GM18505 (cell line): ENCODE measurements at regions not wholly inside any gene's neighbourhood (a gene's known extent, or its start where the extent isn't known, plus 50 kb on each side); places are given as distances from the start of the nearest gene placed in this dataset.

Experiments
- ATAC-seq: cut with Tn5 transposase; IDR thresholded peaks from one replicate; pipeline ENCODE4 v1.9.1; 2021; ENCODE audit not compliant: unreplicated experiment
- POLR2A ChIP-seq: IDR thresholded peaks from 4 replicates; pipeline ENCODE4 v1.6.1; 2011; ENCODE audit warnings: borderline replicate concordance; ENCODE audit not compliant: insufficient read depth, insufficient read length; ENCODE audit errors: extremely low read depth

DNA sequence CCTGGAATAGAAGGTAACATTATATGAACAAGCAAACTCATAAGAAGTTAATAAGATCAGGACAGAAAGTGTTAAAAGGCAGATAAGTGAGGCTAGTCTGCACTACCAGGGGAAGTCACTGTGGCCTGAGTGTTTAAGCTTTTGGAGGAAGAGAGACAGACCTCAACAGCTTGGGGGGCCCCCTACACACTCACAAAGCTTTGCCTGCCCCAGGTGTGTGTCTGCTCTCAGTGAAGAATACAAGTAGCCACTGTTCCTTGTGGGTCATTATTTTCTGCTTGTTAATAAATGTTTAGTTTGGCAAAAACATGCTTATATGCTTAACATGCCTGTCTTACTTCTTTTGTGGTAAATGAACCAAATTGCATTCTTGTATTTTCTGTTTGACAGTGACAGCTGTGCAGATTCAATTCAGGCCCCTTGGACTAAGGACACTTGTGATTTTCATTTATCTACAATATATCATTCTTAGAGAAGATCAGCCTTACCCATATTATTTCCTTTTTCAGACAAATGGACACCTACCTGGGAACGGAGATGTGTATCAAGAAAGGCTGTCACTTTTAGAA is 50.7 kb upstream of the C12orf71 start:
- no peak for ATAC-seq

DNA sequence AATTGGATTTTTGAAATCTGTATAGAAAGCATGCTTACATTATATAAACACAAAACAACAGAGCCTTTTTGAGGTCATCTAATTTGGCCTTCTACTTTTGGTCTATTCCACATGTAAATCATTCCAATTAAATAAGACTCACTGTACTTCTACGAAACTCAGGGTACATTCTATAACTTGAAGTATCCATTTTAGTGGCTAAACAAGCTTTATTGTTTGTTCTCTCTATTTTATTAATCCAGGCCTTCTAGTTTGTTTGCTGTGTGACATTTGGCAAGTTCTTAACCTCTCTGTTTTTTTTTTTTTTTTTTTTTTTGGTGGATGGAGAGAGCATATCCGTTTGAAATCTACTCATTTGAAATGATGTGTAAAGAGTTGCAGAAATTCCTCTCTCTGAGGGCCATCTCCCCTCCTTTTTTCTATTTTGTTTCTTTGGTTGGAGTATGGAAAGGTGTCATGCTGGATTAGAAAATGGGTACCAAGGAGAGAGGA is 58.1 kb upstream of the C12orf71 start:
- no peak for ATAC-seq
- no peak for TF ChIP-seq POLR2A

More for the DNA sequence above, 50.7 kb upstream of the C12orf71 start:
- TF ChIP-seq POLR2A = no peak

DNA sequence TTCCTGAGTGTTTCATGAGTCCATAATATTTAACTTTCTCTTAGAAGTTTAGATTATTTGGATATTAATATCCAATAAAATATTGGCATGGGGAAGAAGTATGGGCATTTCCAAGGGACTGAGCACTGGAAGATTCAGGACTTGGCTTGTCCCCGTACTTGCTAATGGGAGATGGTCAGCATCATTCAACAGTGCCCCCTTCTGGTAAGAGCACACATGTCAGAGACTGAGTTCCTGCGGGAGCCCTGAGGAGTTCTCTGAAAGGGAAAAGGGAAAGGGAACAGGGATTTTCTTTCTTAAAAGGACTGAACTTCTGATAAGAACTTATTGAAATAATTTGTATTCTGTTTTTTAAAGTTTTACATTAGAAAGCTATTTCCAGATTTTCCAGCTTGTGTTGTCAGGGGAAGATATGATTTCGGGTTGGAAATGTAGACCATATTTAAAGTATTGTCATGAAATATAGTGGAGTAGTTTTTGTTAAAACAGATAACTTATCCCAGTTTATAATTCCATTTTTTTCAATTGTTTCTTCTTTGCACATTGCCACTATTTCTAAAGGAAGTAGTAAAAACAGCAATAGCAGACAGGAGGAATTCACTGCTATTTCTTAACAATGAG is 59.8 kb upstream of the C12orf71 start:
- no peak for TF ChIP-seq POLR2A
- ATAC-seq = no peak

DNA sequence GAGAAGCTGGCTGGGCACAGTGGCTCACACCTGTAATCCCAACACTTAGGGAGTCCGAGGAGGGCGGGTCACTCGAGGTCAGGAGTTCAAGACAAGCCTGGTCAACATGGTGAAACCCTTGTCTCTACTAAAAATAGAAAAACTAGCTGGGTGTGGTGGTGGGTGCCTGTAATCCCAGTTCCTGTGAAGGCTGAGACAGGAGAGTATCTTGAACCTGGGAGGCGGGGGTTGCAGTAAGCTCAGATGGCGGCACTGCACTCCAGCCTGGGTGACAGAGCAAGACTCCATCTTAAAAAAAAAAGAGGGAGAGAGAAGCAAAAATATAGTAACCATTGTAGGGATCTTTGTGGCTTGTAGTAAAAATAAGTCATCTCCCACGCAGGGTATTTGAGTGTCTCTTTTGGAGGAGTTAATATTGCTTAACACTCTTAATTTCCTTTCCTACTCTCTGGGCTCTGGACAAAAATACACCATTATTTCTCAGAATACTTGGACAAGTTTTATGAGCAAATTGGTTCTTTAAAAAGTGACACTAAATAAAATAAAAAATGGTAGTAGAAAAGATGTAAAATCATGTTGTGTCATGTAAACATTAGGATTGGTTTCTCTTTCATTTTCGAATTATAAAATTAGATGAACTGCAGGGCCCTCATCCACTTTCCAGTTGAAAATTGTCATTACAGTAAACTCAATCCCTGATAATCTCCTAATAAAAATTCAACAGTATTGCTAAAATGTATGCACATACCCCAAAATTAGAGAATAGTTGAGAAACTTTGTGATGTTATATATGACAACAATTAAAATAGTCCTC is 61.1 kb upstream of the C12orf71 start:
- no peak for TF ChIP-seq POLR2A
- no peak for ATAC-seq

DNA sequence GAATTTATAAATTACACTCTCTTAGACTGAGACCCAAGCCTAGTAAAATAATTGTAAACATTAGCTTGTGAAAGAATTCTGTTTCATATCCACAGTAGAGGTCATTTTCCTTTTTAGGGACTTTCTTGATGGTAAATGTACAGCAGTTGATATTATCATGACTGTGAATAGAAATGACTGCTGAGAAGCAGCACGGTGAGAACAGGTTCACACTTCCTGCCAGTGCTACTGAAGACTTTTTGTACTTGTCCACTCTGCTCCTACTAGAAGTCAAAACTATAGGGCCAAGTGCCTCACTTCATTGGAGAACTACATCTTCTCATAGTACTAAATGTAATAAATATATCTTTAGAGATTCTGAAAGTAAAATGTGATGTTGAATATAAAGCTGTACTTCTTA is 63.3 kb upstream of the C12orf71 start:
- peak; percentile 71 for ATAC-seq

DNA sequence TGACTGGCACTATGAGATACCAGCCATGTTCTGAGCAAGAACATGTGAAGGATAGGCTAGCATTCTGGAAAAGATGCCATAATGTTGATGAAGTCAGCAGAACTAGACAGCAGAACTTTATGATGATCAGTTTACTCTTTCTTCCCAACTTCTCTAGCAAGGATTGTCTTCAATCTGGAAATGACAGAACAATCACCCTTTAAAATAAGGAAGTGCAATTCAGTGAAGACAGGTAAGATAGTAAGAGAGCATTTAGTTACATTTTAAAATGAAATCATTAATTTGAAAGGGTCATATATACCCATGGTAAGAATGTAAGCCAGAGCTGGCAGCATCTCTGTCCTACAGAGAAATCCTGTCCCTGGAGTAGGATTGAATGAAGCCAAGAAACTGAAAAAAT is 66.0 kb upstream of the C12orf71 start:
- no peak for TF ChIP-seq POLR2A
- ATAC-seq = no peak

DNA sequence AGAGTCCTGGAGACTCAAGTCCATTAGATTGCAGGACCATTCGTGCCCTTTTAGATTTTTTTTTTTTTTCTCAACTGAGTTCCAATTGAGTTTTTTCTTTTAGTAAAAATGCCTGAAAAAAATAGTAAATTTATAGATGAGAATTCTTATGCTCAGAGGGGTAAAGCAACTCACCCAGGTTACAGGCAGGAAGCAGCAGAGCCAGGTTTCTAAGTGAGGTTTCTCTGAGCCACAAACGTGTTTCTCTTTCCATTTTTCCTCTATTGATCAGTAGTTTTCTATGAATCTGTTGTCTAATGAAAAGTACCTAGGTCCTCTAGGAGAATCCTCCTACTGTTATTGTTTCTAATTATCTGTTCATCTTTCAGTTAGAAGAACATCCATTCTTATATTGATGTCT is 66.4 kb upstream of the C12orf71 start:
- no peak for ATAC-seq

DNA sequence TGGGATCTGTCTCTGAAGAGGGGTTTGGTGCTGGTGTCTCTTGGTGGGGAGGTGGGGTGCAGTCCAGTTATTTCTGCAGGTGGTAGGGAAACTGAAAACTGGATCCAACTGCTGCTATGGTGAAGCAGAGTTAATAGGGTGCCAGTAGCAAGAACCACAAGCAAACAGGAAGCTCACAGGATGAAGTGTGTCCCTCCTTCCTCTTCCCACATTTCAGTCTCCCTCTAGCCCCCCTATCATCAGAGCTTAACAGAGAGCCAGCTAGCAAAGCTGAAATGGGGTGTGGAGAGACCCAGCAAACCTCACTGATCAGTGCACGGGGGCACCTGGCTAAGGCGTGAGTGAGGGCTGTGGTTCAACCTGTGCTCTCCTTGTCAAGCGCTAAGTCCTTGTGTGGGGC is 69.1 kb upstream of the C12orf71 start:
- no peak for TF ChIP-seq POLR2A
- ATAC-seq = no peak

More for the DNA sequence above, 66.4 kb upstream of the C12orf71 start:
- TF ChIP-seq POLR2A = no peak

DNA sequence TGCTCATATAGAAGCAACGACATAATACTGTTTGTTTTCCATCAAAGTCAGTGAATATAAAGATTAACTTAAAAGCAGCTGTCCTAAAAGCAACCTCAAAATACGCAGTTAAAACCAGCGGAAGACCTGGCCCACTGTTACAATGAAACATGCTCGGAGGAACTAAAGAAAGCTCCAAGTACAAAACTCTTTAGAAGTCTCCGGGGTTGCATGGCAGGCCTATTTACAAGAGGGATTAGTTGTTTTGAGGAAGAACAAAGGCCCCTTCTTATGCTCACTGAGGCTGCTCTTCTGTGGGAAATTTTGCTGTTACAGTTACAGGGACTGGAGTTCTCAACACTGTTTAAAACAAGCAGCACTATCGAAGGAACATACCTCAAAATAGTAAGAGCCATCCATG is 75.9 kb upstream of the C12orf71 start:
- no peak for ATAC-seq
- TF ChIP-seq POLR2A = no peak

DNA sequence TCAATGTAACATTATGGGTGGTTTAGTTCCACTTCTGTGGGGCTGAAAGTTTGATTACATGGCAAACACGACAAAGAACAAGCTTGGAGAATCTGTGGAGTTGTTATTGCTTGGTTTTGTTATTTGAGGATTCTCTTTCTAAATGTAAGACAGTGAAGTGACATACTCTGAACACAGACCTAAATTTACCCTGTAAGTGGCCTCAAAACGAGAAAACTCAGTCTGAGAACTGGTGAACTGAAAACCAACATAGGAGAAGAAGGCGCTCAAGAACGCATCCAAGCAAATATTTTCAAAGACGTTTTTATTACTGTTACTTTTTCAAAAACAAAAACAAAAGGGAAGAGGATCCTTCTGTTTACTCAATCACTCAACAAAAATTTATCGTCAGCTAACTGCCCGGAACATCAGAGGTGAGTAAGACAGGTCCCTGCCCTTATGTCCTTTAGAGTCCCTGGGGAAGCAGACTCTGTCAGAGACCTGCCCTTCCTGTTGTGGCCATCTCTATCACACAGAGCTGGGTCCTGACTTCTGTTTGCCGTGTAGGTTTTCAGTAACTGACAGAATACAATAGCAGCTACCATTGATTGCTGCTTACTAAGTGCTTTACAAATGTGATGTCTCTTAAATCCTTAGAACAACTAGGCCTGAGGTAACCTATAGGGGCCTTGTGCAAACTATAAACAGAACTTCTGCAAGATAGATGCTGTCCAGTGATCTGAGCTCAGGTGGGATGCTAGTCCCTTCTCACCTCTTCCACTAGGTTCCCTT is 79.3 kb upstream of the C12orf71 start:
- TF ChIP-seq POLR2A = no peak
- ATAC-seq = no peak

DNA sequence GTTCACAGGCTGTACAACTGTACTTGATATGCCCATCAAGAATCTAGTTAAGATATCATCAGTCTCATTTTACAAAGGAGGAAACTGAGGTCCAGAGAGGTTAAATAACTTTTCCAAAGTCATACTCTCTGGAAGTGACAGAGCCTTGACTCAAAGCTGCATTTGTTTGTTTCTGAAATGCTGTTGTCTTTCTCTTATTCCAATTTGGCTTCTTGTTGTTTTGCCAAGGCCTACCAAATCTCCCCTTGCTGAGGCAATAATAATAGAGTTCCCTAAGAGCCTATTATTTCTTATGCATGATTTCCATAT is 79.8 kb upstream of the C12orf71 start:
- TF ChIP-seq POLR2A = no peak
- no peak for ATAC-seq

DNA sequence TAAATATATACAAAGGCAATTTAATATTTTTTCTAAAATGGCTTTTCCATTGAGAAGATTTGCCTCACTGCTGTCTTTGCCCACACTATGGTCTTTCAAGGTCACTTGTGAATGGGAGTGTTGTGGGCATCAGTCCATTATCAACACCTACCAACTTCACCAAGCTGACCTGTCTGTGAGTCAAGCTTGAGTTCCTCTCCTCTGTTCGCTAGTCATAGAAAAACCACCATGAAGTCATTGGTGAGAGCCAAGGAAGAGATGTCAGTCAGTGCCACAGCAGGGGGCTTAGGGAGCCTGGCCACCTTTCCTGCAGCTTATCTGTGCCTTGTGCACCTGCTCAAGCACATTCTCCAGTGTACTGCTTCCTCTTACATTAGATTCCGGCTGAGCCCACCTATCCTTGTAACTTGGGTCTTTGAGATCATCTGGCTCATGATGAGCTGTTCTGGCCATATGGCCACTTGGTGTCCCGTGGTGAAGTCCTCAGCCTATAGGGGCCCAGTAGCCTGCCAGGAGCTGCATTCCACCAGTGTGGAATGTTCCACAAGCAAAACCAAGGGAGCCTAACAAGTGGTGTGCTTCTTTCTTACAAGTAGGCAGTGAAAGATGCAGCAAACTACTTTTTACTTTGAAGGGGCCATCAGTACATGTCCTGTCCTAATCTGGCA is 80.8 kb upstream of the C12orf71 start:
- ATAC-seq = no peak
- TF ChIP-seq POLR2A = no peak

DNA sequence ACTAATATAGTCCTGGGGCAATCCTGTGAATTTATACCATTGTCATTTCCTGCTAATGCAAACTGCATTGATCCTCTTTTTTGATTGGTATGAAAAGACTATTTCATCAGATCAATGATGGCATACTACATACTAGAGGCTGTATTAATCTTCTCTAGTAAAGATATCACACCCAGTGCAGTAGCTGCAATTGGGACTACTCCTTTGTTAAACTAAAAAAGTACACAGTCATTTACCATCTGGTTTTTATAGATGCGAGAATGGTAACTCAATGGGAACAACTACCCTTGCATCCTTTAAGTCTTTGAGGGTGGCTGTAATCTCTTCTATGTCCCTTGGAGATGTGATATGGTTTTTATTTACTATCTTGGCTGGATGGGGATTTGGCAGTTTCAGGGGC is 80.2 kb upstream of the STK38L start:
- ATAC-seq = no peak
- no peak for TF ChIP-seq POLR2A
